GM12873 (cell line): ENCODE measurements at regions not wholly inside any gene's neighbourhood (a gene's known extent, or its start where the extent isn't known, plus 50 kb on each side); places are given as distances from the start of the nearest gene placed in this dataset.

Source experiments
- TF ChIP-seq, protein P1 (sequence below): IDR thresholded peaks from 2 replicates; pipeline ENCODE4 v1.5.1; 2012; ENCODE audit warnings: low read depth, mild to moderate bottlenecking, moderate library complexity, low read length, control low read depth; ENCODE audit not compliant: insufficient read depth; ENCODE audit errors: missing control alignments

GRCh38 chr5:126355940-126356339 lies 67.3 kb upstream of the GRAMD2B start:
- TF ChIP-seq, protein P1, sequence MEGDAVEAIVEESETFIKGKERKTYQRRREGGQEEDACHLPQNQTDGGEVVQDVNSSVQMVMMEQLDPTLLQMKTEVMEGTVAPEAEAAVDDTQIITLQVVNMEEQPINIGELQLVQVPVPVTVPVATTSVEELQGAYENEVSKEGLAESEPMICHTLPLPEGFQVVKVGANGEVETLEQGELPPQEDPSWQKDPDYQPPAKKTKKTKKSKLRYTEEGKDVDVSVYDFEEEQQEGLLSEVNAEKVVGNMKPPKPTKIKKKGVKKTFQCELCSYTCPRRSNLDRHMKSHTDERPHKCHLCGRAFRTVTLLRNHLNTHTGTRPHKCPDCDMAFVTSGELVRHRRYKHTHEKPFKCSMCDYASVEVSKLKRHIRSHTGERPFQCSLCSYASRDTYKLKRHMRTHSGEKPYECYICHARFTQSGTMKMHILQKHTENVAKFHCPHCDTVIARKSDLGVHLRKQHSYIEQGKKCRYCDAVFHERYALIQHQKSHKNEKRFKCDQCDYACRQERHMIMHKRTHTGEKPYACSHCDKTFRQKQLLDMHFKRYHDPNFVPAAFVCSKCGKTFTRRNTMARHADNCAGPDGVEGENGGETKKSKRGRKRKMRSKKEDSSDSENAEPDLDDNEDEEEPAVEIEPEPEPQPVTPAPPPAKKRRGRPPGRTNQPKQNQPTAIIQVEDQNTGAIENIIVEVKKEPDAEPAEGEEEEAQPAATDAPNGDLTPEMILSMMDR: no peak

DNA sequence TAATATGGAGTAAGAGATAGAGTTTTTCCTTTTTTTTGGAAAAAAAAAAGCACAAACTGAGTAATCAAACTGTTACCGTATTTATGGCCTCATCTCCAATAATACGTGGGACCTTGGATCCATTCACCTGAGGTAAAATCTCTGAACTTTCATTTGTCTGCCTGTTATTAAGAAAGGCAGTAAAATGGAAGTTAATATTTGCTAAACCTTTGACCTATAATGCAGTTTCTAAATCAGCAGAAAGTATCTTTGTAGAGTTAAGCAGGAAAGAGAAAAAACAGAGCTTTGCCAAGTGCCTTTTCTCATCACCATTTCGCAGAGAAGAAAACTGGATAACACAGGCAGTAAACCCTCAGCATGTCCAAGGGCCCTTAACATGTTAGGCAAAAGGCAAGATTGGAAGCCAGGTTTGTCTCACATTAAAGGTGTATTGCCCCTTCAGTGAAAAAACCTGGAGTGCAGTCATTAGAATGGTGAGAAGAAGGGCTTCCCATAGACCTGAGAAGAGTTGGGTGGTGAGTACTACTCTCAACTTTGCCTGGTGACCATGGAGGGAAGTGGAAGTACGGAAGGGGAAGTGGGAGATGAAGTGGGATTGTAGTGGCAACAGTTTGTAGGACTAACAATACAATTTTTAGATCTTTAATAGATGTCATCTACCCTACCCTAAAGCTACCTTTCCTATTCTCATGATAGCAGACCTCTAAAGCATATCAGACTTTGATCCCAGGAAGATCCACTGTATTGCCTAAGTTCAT lies 65.4 kb upstream of the GRAMD2B start:
- TF ChIP-seq, protein P1: no peak

DNA sequence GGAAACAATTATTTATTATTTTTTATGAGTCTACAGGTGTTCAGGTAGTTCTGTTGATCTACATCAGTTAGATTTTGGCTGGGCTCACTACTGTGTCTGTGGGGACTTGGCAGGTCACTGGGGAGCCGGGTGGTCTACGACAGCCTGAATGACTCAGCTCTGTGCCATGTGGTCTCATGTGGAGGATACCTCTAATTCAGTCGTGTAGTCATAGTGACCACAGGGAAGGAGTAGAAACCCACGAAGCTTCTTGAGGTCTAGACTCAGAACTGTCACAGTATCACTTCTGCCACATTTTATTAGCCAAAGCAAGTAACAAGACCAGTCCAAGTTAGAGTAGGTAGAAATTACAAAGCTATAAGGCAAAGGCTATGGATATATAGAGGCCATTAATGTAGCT lies 64.7 kb upstream of the GRAMD2B start:
- TF ChIP-seq, protein P1: no peak

- TF ChIP-seq, protein P1: no peak
Observed at GRCh38 chr5:126359884-126360283, 63.3 kb upstream of the GRAMD2B start.

DNA sequence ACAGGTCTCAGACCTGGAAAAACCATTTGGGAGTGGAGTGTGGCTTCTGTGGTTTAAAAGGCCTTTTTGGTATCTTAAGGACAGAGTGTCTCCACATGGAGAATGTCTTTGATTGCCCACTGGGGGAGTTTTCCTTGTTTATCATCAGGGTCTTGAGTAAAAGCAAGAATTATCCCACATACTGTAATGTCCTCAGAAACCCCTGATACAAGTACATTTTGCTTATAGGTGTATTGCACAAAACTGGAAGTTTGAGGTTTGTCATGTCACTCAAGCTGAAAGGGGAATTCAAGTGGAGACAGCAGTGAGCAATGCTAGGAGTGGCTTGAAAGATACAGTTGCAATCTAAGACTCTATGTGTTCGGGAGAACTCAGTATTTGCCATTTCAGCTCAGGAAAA lies 62.7 kb upstream of the GRAMD2B start:
- TF ChIP-seq, protein P1: no peak

DNA sequence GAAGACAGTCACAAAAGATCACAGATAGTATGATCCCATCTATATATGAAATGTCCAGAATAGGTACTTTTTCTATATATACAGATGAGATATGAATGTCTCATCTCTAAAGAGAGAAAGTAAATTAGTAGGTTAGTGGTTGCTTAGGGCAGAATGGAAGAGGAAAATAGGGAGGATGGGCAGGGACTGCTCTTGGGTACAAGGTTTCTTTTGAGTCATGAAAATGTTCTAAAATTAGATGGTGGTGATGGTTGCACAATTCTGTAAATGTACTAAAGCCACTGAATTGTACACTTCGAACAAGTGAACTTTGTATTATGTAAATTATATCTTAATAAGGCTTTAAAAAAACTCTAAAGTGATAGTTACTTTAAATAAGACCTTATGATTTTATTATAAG lies 59.6 kb upstream of the GRAMD2B start:
- TF ChIP-seq, protein P1: no peak

DNA sequence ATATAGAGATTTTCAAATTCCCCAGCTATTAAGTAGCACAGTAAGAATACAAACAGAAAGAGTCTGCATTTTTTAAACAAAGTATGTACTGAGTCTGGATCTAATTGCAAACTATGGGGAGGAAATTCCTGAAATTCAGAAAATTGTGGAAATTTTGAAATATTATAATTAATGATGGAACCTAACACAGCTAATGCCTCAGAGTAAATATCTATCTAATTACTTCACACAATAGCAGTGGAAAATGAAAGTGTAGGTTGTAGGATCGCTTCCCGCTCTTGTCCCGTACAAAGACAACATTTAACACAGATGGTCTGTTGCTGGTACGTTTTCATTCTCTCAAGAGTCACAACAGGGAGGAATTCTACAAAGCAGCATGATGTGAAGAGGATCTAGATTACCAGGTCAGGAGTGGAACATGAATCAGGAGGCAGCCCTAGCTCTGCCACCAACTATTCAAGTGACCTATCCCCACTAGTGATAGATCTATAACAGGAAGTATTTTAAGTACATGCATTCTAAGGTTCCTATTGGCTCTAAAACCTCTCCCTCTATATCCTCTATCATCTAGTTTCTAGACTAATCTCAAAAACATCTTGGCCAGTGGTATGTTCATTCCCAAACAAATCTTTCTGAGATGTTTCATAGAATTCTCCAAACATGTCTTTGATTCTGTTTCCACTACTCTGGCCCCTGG lies 58.9 kb upstream of the GRAMD2B start:
- TF ChIP-seq, protein P1: no peak
